K562 (cell line): ENCODE measurements at regions not wholly inside any gene's neighbourhood (a gene's known extent, or its start where the extent isn't known, plus 50 kb on each side); places are given as distances from the start of the nearest gene placed in this dataset.

Experiments
- ATAC-seq: fragments of 200-7000 bp; cut with Tn5 transposase; 3 replicates; pipeline ENCODE4 v1.9.1; 2020; ENCODE audit warnings: moderate library complexity
- BruUV-seq: library from RNA; stranded (reverse); fragments of 400-500 nt; replicated peaks from 2 replicates; lab custom pipeline; 2021; lab: Mats Ljungman, UMichigan
- CTCF ChIA-PET: fragments of 300-600 bp; formaldehyde crosslinking; extraction: SDS; loops from one replicate; lab custom pipeline; 2021; ENCODE audit warnings: low intra/inter-chr PET ratio; lab: Yijun Ruan, JAX
- POLR2A ChIA-PET: fragments of 300-600, 350-650 bp; sonication (Branson Sonifier 250); formaldehyde crosslinking; extraction: SDS; loops from one replicate; lab custom pipeline; 2021; ENCODE audit warnings: antibody characterized with exemption, inconsistent platforms; lab: Yijun Ruan, JAX
- DNase-seq, 4 experiments: peaks; one replicate each; pipeline versions ENCODE4 v3.0.0 to v3.0.0-alpha.2; 2011 to 2018; ENCODE audit warnings: low spot score in 3 of 4, mixed read lengths in 3 of 4; ENCODE audit errors: extremely low read depth in 1 of 4
- FAIRE-seq: peaks from 2 replicates; lab custom pipeline; 2011; peaks lifted over from hg19 to GRCh38; lab: Jason Lieb, UNC
- H2AFZ ChIP-seq: 2 replicates; pipeline ENCODE4 v1.6.0; 2011; ENCODE audit warnings: low read depth, low read length, control low read depth, inconsistent platforms
- H3K27ac ChIP-seq: fragments of 200-600 bp; 3 replicates; pipeline ENCODE4 v1.8.0; 2011; ENCODE audit warnings: low read depth, mild to moderate bottlenecking, control low read depth, inconsistent platforms, low read length, moderate library complexity, mixed read lengths; ENCODE audit errors: extremely low read depth
- H3K27me3 ChIP-seq, 2 experiments: fragments of 300-600 bp in 1 of 2; 2 replicates in 1 of 2; 3 replicates in 1 of 2; pipeline versions ENCODE4 v1.6.0 to v1.8.0; 2011; ENCODE audit warnings: inconsistent platforms in 2 of 2, low read length in 2 of 2, mild to moderate bottlenecking in 1 of 2, mixed read lengths in 1 of 2, moderate library complexity in 1 of 2; ENCODE audit not compliant: control insufficient read depth in 2 of 2, insufficient read depth in 2 of 2
- H3K36me3 ChIP-seq: fragments of 300-600 bp; 3 replicates; pipeline ENCODE4 v1.8.0; 2011; ENCODE audit warnings: mild to moderate bottlenecking, low read length, inconsistent platforms; ENCODE audit not compliant: control insufficient read depth, insufficient read depth
- H3K4me1 ChIP-seq, 2 experiments: fragments of 200-600 bp in 1 of 2; replicated peaks in 1 of 2; 2 replicates in 1 of 2; 3 replicates in 1 of 2; pipeline versions ENCODE4 v1.5.1 to v1.8.0; 2011; ENCODE audit warnings: inconsistent platforms in 2 of 2, low read length in 2 of 2, mild to moderate bottlenecking in 1 of 2, mixed read lengths in 1 of 2, moderate library complexity in 1 of 2; ENCODE audit not compliant: control insufficient read depth in 2 of 2, insufficient read depth in 2 of 2
- H3K4me2 ChIP-seq: 2 replicates; pipeline ENCODE4 v1.6.1; 2011; ENCODE audit warnings: low read length, control low read depth, inconsistent platforms, mixed read lengths; ENCODE audit not compliant: insufficient read depth
- H3K4me3 ChIP-seq: fragments of 200-600 bp; sonication (generic), shearing (Covaris generic); 2 replicates; pipeline ENCODE4 v1.5.1; 2016; ENCODE audit warnings: control low read depth, inconsistent platforms
- H3K79me2 ChIP-seq: fragments of 200-600 bp; 3 replicates; pipeline ENCODE4 v1.8.0; 2011; ENCODE audit warnings: low read length, inconsistent platforms; ENCODE audit not compliant: control insufficient read depth, insufficient read depth
- H3K9ac ChIP-seq, 2 experiments: 2 replicates each; pipeline versions ENCODE4 v1.6.0 to v1.6.1; 2011; ENCODE audit warnings: low read depth in 2 of 2, low read length in 2 of 2, control low read depth in 1 of 2, inconsistent platforms in 1 of 2, mild to moderate bottlenecking in 1 of 2, mixed read lengths in 1 of 2; ENCODE audit not compliant: insufficient read depth in 1 of 2
- H3K9me1 ChIP-seq: one replicate; pipeline ENCODE4 v1.6.0; 2011; ENCODE audit warnings: inconsistent platforms, mild to moderate bottlenecking, low read length, moderate library complexity; ENCODE audit not compliant: control insufficient read depth, insufficient read depth
- H3K9me3 ChIP-seq: replicated peaks from 2 replicates; pipeline ENCODE4 v1.5.1; 2011; ENCODE audit warnings: low read depth, low read length, inconsistent platforms; ENCODE audit not compliant: control insufficient read depth, insufficient read depth
- H4K20me1 ChIP-seq: replicated peaks from 2 replicates; pipeline ENCODE4 v1.6.1; 2011; ENCODE audit warnings: low read length, inconsistent platforms, mixed read lengths; ENCODE audit not compliant: control insufficient read depth, insufficient read depth
- BCOR ChIP-seq: fragments of 450-650 bp; IDR thresholded peaks from 2 replicates; pipeline ENCODE4 v1.6.1; 2016
- CBX5 ChIP-seq: IDR thresholded peaks from 2 replicates; pipeline ENCODE4 v1.6.1; 2014; ENCODE audit warnings: low read depth, borderline replicate concordance
- CEBPG ChIP-seq, 3 experiments: fragments of 200-800 bp in 1 of 3; sonication (Bioruptor generic) in 1 of 3; sonication (generic) in 1 of 3; formaldehyde crosslinking in 1 of 3; IDR thresholded peaks in 2 of 3; conservative IDR thresholded peaks in 1 of 3; 2 replicates each; pipeline versions ENCODE4 v1.6.1 to v1.8.0; 2016 to 2022; ENCODE audit warnings: missing compliant biosample characterization in 2 of 3, missing genetic modification characterization in 2 of 3, mild to moderate bottlenecking in 1 of 3, missing genetic modification reagents in 1 of 3
- CSDE1 ChIP-seq, 2 experiments: fragments of 450-650 bp; IDR thresholded peaks; 2 replicates each; pipeline ENCODE4 v1.6.1; 2016; ENCODE audit warnings: mild to moderate bottlenecking in 1 of 2
- E2F6 ChIP-seq, 2 experiments: IDR thresholded peaks; 2 replicates each; pipeline ENCODE4 v1.6.1; 2011; ENCODE audit warnings: borderline replicate concordance in 1 of 2, control low read depth in 1 of 2, low read depth in 1 of 2, low read length in 1 of 2, mild to moderate bottlenecking in 1 of 2, mixed read lengths in 1 of 2, moderate library complexity in 1 of 2; ENCODE audit not compliant: insufficient read depth in 1 of 2, insufficient read length in 1 of 2, poor library complexity in 1 of 2, severe bottlenecking in 1 of 2; ENCODE audit errors: extremely low read depth in 1 of 2
- ETV5 ChIP-seq: sonication (generic); formaldehyde crosslinking; IDR thresholded peaks from 2 replicates; pipeline ENCODE4 v1.4.0; 2020; ENCODE audit warnings: low read depth, mild to moderate bottlenecking, missing genetic modification reagents
- HNRNPUL1 ChIP-seq: fragments of 200-400 bp; formaldehyde crosslinking; IDR thresholded peaks from 2 replicates; pipeline ENCODE4 v1.6.1; 2017; ENCODE audit warnings: low read length
- PML ChIP-seq: IDR thresholded peaks from 2 replicates; pipeline ENCODE4 v1.6.1; 2012; ENCODE audit warnings: low read length, inconsistent platforms
- SAFB ChIP-seq: fragments of 200-400 bp; formaldehyde crosslinking; IDR thresholded peaks from 2 replicates; pipeline ENCODE4 v1.6.1; 2017; ENCODE audit warnings: low read depth, low read length, borderline replicate concordance
- SIRT6 ChIP-seq: IDR thresholded peaks from one replicate; pipeline ENCODE4 v1.6.1; 2012; ENCODE audit warnings: low read depth, mild to moderate bottlenecking, control low read depth, inconsistent platforms, low read length, moderate library complexity
- SMC3 ChIP-seq: conservative IDR thresholded peaks from 2 replicates; pipeline ENCODE4 v1.6.1; 2011; ENCODE audit warnings: low read depth, low read length, improper control_type of control experiment; ENCODE audit not compliant: insufficient read depth
- TCF7 ChIP-seq: sonication (generic); IDR thresholded peaks from 2 replicates; pipeline ENCODE4 v1.6.1; 2016; ENCODE audit warnings: antibody characterized with exemption, borderline replicate concordance
- U2AF1 ChIP-seq: fragments of 200-400 bp; formaldehyde crosslinking; optimal IDR thresholded peaks from 2 replicates; pipeline ENCODE3; 2017; ENCODE audit warnings: mild to moderate bottlenecking, low read depth, low read length, moderate library complexity
- ZBTB2 ChIP-seq: fragments of 450-650 bp; IDR thresholded peaks from 2 replicates; pipeline ENCODE4 v1.6.1; 2016; ENCODE audit warnings: antibody characterized with exemption
- ZNF444 ChIP-seq: fragments of 250-450 bp; sonication (Bioruptor Pico); IDR thresholded peaks from 2 replicates; pipeline ENCODE4 v1.4.0; 2020; ENCODE audit warnings: mild to moderate bottlenecking, moderate library complexity
- ZNF717 ChIP-seq: fragments of 250-450 bp; sonication (Bioruptor Pico); IDR thresholded peaks from 2 replicates; pipeline ENCODE4 v1.5.0; 2021
- WGBS: fragments of 100-300 bp; shearing (Covaris generic); methylation state at CpG from one replicate; pipeline ENCODE4 v1.1.6; 2016; ENCODE audit warnings: low coverage, mixed read lengths; ENCODE audit not compliant: insufficient coverage; ENCODE audit errors: missing lambda C conversion rate; 5-methylcytosine and 5-hydroxymethylcytosine counted together
- in situ Hi-C: fragments of 300-500 bp; cut with MboI; formaldehyde crosslinking; loops from 4 replicates; pipeline ENCODE4 v1.15.0; 2018; ENCODE audit warnings: inconsistent platforms, mixed read lengths
- intact Hi-C: fragments of 100-400 bp; cut with micrococcal nuclease; formaldehyde crosslinking; loops from 2 replicates; pipeline ENCODE4 v1.14.2; 2022
- TF ChIP-seq, protein P1 (sequence below): fragments of 250-450 bp; sonication (Bioruptor Pico); IDR thresholded peaks from 2 replicates; pipeline ENCODE4 v1.8.0; 2021; ENCODE audit warnings: moderate library complexity, mild to moderate bottlenecking, inconsistent platforms

DNA sequence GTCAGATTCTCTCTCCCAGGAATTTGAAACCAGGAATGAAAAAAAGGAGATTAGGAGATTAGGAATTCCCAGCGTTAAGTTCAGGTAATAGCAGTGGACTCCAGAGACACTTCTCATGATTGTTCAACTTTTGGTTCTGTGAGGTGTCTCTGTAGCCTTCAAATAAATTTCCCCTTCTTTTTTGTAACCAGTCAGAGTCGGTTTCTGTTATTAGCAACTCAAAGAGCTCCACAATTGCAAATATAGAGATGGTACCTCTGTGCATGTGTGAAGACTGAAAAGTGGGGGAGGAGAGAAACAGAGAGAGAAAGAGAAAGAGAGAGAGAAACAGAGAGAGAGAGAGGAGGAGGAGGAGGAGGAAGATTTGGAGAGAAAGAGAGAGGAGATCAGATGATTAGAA, 112.8 kb upstream of the STEAP1B start:
- no peak overlapping the region for H3K4me3 ChIP-seq
- CTCF ChIA-PET, result no interaction called here
- in situ Hi-C loops (no loop called here), intact Hi-C loops (no loop called here)
- no peak overlapping the region for H3K27ac ChIP-seq
- H3K4me1 ChIP-seq, result no peaks in the 10 kb centered on the region
- no peaks in the 10 kb centered on the region for H3K9me1 ChIP-seq
- no peaks in the 10 kb centered on the region for H3K79me2 ChIP-seq
- TF ChIP-seq SIRT6 (no peak), PML (no peak), TCF7 (no peak), CEBPG (CRISPR knock-in tag; IDR thresholded peaks at IDR 0.05) (no peak), CEBPG (tag; conservative IDR thresholded peaks at IDR 0.05 in 1 of 2, IDR thresholded peaks at IDR 0.05 in 1 of 2) (no peak), ZNF717 (CRISPR knock-in tag) (no peak), ETV5 (CRISPR knock-in tag) (no peak), SAFB (no peak), HNRNPUL1 (no peak), SMC3 (no peak), CSDE1 (IDR thresholded peaks at IDR 0.05) (no peak), ZBTB2 (no peak), E2F6 (IDR thresholded peaks at IDR 0.05; ENCODE audit: borderline replicate concordance in 1 of 2, extremely low read depth in 1 of 2, insufficient read depth in 1 of 2, insufficient read length in 1 of 2, low read depth in 1 of 2, low read length in 1 of 2, poor library complexity in 1 of 2, severe bottlenecking in 1 of 2) (no peak), U2AF1 (no peak), ZNF444 (CRISPR knock-in tag) (no peak), CBX5 (no peak), BCOR (no peak)
- TF ChIP-seq, protein P1, sequence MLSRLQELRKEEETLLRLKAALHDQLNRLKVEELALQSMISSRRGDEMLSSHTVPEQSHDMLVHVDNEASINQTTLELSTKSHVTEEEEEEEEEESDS (CRISPR knock-in tag), result no peak
- H3K27me3 ChIP-seq, result no peaks in the 10 kb centered on the region
- FAIRE-seq (no peak), ATAC-seq (no peak), DNase-seq (no peak)
- no TSS peak for BruUV-seq
- no peaks in the 10 kb centered on the region for H3K9me3 ChIP-seq
- no peak overlapping the region for H3K9ac ChIP-seq
- H2AFZ ChIP-seq, result no peak overlapping the region
- POLR2A ChIA-PET, result no interaction called here
- no peaks in the 10 kb centered on the region for H3K36me3 ChIP-seq
- no peak overlapping the region for H3K4me2 ChIP-seq
- H4K20me1 ChIP-seq, result no peaks in the 10 kb centered on the region
- WGBS, result 68% methylated on average over 2 of the region's 2 CpGs
